ENCODE measurements at regions not wholly inside any gene's neighbourhood (a gene's known extent, or its start where the extent isn't known, plus 50 kb on each side); places are given as distances from the start of the nearest gene placed in this dataset.
A peak's percentile ranks its signal among the peaks of the same experiment; 100 is the strongest.

DNA sequence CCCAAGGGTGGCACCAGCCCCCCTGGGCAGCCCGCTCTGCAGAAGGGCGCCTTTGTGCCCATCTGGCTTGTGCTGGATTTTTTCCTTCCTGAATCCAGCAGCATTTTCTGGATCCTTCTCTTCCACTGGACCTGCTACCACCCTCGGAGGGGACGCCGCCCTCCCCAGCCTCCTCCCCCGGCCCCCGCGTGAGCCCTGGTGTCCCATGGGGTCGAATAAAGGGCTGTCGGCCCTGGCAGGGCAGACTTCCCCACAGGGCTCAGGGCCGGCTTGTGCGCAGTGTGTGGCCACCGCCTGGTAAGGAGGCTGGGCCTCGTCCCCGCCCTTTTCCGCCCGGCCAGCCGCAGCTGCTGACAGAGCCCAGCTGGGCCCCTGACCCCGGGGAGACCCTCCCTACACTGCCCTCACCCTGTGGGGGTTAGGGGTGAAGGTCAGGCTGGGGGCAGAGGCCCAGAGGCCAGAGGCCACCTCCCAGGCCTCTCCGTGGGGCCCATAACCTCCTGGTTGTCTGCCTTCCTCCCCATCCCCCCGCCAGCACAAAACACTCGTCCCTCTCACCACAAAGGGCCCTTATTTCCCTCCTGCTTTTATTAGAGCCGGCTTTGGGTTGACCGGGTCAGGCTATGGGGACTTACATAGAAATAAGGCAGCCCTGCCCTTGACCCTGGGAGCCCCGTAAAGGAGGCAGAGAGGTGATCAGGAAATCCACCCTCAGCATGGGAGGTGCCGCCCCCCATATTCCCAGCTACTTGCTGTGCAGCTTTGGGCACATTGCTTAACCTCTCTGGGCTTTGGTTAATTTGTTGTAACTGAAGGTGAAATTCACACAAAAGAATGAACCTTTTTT lies 179.3 kb upstream of the CIBAR2 start (continued):
- TF ChIP-seq, protein P1, sequence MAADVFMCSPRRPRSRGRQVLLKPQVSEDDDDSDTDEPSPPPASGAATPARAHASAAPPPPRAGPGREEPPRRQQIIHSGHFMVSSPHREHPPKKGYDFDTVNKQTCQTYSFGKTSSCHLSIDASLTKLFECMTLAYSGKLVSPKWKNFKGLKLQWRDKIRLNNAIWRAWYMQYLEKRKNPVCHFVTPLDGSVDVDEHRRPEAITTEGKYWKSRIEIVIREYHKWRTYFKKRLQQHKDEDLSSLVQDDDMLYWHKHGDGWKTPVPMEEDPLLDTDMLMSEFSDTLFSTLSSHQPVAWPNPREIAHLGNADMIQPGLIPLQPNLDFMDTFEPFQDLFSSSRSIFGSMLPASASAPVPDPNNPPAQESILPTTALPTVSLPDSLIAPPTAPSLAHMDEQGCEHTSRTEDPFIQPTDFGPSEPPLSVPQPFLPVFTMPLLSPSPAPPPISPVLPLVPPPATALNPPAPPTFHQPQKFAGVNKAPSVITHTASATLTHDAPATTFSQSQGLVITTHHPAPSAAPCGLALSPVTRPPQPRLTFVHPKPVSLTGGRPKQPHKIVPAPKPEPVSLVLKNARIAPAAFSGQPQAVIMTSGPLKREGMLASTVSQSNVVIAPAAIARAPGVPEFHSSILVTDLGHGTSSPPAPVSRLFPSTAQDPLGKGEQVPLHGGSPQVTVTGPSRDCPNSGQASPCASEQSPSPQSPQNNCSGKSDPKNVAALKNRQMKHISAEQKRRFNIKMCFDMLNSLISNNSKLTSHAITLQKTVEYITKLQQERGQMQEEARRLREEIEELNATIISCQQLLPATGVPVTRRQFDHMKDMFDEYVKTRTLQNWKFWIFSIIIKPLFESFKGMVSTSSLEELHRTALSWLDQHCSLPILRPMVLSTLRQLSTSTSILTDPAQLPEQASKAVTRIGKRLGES (CRISPR knock-in tag; IDR thresholded peaks at IDR 0.05; ENCODE audit: borderline replicate concordance) = peak; percentile 86; the same call in 1 of the 2 replicates
- peak; percentile 83; the same call in 1 of the 2 replicates for TF ChIP-seq ZNF225 (CRISPR knock-in tag; IDR thresholded peaks at IDR 0.05)
- TF ChIP-seq, protein P2, sequence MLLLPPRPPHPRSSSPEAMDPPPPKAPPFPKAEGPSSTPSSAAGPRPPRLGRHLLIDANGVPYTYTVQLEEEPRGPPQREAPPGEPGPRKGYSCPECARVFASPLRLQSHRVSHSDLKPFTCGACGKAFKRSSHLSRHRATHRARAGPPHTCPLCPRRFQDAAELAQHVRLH (CRISPR knock-in tag; IDR thresholded peaks at IDR 0.05; ENCODE audit: borderline replicate concordance, low read depth) = peak; percentile 93
- TF ChIP-seq TP53 (CRISPR knock-in tag; conservative IDR thresholded peaks at IDR 0.05) = 0 out of 2 replicates have a peak, but pooled peaks have one; percentile 55
- peak; percentile 100 for TF ChIP-seq ZBTB7B (CRISPR knock-in tag; IDR thresholded peaks at IDR 0.05)
- TF ChIP-seq, protein P3, sequence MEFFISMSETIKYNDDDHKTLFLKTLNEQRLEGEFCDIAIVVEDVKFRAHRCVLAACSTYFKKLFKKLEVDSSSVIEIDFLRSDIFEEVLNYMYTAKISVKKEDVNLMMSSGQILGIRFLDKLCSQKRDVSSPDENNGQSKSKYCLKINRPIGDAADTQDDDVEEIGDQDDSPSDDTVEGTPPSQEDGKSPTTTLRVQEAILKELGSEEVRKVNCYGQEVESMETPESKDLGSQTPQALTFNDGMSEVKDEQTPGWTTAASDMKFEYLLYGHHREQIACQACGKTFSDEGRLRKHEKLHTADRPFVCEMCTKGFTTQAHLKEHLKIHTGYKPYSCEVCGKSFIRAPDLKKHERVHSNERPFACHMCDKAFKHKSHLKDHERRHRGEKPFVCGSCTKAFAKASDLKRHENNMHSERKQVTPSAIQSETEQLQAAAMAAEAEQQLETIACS (CRISPR knock-in tag; IDR thresholded peaks at IDR 0.05) = no peak; the same call in none of the 2 replicates
- TF ChIP-seq, protein P4, sequence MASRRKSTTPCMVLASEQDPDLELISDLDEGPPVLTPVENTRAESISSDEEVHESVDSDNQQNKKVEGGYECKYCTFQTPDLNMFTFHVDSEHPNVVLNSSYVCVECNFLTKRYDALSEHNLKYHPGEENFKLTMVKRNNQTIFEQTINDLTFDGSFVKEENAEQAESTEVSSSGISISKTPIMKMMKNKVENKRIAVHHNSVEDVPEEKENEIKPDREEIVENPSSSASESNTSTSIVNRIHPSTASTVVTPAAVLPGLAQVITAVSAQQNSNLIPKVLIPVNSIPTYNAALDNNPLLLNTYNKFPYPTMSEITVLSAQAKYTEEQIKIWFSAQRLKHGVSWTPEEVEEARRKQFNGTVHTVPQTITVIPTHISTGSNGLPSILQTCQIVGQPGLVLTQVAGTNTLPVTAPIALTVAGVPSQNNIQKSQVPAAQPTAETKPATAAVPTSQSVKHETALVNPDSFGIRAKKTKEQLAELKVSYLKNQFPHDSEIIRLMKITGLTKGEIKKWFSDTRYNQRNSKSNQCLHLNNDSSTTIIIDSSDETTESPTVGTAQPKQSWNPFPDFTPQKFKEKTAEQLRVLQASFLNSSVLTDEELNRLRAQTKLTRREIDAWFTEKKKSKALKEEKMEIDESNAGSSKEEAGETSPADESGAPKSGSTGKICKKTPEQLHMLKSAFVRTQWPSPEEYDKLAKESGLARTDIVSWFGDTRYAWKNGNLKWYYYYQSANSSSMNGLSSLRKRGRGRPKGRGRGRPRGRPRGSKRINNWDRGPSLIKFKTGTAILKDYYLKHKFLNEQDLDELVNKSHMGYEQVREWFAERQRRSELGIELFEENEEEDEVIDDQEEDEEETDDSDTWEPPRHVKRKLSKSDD (CRISPR knock-in tag; IDR thresholded peaks at IDR 0.05; ENCODE audit: low read depth) = peak; percentile 97
- TF ChIP-seq HCFC1 (IDR thresholded peaks at IDR 0.05; ENCODE audit: low read depth, low read length) = no peak
- peak; percentile 97; the same call in 1 of the 2 replicates for TF ChIP-seq NFKB2 (CRISPR knock-in tag; IDR thresholded peaks at IDR 0.05; ENCODE audit: borderline replicate concordance)
- TF ChIP-seq, protein P5, sequence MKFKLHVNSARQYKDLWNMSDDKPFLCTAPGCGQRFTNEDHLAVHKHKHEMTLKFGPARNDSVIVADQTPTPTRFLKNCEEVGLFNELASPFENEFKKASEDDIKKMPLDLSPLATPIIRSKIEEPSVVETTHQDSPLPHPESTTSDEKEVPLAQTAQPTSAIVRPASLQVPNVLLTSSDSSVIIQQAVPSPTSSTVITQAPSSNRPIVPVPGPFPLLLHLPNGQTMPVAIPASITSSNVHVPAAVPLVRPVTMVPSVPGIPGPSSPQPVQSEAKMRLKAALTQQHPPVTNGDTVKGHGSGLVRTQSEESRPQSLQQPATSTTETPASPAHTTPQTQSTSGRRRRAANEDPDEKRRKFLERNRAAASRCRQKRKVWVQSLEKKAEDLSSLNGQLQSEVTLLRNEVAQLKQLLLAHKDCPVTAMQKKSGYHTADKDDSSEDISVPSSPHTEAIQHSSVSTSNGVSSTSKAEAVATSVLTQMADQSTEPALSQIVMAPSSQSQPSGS (CRISPR knock-in tag; IDR thresholded peaks at IDR 0.05) = peak; percentile 97
- peak; percentile 100 for TF ChIP-seq HNF4A (CRISPR knock-in tag; IDR thresholded peaks at IDR 0.05)
- no peak; the same call in 1 of the 2 replicates for TF ChIP-seq ZNF839 (CRISPR knock-in tag; IDR thresholded peaks at IDR 0.05; ENCODE audit: borderline replicate concordance)
- TF ChIP-seq ZNF33B (CRISPR knock-in tag; IDR thresholded peaks at IDR 0.05) = peak; percentile 79; the same call in 1 of the 2 replicates
- TF ChIP-seq, protein P6, sequence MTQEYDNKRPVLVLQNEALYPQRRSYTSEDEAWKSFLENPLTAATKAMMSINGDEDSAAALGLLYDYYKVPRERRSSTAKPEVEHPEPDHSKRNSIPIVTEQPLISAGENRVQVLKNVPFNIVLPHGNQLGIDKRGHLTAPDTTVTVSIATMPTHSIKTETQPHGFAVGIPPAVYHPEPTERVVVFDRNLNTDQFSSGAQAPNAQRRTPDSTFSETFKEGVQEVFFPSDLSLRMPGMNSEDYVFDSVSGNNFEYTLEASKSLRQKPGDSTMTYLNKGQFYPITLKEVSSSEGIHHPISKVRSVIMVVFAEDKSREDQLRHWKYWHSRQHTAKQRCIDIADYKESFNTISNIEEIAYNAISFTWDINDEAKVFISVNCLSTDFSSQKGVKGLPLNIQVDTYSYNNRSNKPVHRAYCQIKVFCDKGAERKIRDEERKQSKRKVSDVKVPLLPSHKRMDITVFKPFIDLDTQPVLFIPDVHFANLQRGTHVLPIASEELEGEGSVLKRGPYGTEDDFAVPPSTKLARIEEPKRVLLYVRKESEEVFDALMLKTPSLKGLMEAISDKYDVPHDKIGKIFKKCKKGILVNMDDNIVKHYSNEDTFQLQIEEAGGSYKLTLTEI (CRISPR knock-in tag; conservative IDR thresholded peaks at IDR 0.05) = no peak
- no peak; the same call in 1 of the 2 replicates for TF ChIP-seq ZNF737 (CRISPR knock-in tag; IDR thresholded peaks at IDR 0.05; ENCODE audit: borderline replicate concordance)
